Esophagus squamous epithelium (tissue), 4 donors: ENCODE measurements at regions not wholly inside any gene's neighbourhood (a gene's known extent, or its start where the extent isn't known, plus 50 kb on each side); places are given as distances from the start of the nearest gene placed in this dataset.
"Not testable (repeated sequence)": the region's sequence is repeated elsewhere in the genome, so short reads cannot be mapped to it uniquely, and the experiment has no call there.

Experiments
- POLR2A ChIP-seq, 4 donors: fragments of 450-650 bp; IDR thresholded peaks; one replicate each; pipeline ENCODE4 v1.6.1; 2017; ENCODE audit warnings: antibody characterized with exemption in 4 of 4, mild to moderate bottlenecking in 4 of 4, moderate library complexity in 3 of 4
- TF ChIP-seq, protein P1 (sequence below), 6 experiments: fragments of 450-650 bp in 4 of 6; fragments of 200-600 bp in 2 of 6; sonication (generic) in 2 of 6; IDR thresholded peaks; one replicate each; pipeline ENCODE4 v1.5.1; 2016 to 2019; ENCODE audit warnings: antibody characterized with exemption in 6 of 6, mild to moderate bottlenecking in 4 of 6, moderate library complexity in 4 of 6

DNA sequence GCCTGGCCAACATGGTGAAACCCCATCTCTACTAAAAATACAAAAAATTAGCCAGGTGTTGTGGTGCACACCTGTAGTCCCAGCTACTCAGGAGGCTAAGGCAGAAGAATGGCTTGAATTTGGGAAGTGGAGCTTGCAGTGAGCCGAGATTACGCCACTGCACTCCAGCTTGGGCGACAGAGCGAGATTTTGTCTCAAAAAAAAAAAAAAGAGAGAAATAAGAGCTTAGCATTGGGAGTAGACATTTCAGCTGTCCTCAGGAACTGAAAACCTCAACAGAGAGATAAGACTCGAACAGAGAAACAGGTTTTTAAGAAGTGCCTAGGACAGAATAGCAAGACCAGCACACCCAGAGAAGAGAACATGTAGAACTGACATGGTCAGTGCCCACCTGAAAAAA lies 262.6 kb upstream of the RAB4A start:
- TF ChIP-seq, protein P1, sequence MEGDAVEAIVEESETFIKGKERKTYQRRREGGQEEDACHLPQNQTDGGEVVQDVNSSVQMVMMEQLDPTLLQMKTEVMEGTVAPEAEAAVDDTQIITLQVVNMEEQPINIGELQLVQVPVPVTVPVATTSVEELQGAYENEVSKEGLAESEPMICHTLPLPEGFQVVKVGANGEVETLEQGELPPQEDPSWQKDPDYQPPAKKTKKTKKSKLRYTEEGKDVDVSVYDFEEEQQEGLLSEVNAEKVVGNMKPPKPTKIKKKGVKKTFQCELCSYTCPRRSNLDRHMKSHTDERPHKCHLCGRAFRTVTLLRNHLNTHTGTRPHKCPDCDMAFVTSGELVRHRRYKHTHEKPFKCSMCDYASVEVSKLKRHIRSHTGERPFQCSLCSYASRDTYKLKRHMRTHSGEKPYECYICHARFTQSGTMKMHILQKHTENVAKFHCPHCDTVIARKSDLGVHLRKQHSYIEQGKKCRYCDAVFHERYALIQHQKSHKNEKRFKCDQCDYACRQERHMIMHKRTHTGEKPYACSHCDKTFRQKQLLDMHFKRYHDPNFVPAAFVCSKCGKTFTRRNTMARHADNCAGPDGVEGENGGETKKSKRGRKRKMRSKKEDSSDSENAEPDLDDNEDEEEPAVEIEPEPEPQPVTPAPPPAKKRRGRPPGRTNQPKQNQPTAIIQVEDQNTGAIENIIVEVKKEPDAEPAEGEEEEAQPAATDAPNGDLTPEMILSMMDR (IDR thresholded peaks at IDR 0.05): not testable (repeated sequence)
- TF ChIP-seq POLR2A (IDR thresholded peaks at IDR 0.05): not testable (repeated sequence)
